ENCODE measurements at regions not wholly inside any gene's neighbourhood (a gene's known extent, or its start where the extent isn't known, plus 50 kb on each side); places are given as distances from the start of the nearest gene placed in this dataset.

DNA sequence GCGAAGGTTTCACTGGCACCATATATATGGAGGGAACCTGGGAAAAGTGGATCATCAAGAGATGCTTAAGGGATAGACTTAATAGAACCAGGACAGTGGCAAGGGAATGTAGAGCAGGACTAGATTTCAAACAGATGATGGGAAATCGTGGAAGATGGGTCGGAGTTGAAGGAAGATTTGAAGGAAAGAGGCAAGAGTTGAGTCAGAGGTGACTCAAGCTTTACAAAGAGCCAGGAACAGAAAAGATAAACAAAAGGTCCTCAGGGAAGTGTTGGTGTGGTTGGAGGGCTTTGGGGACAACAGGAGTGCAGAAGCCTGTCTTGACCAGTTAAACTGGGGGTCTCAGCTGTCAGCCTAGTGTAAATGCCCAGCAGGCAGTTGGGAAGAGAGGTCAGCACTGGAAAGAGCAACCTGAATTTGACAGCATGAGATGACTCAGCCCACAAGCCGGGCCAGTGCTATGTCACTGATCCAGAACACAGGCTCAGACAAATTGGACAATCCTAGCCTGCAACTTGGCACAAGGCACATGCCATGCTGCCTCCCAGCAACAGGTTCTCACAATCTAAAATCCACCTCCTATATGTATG, 230.5 kb downstream of the IDS start:
- WGBS, 4 donors = 58 to 71% (median 66%) methylated on average over 4 of the region's 4 CpGs
- TF ChIP-seq CTCF (IDR thresholded peaks at IDR 0.05) (no peak), POLR2A (IDR thresholded peaks at IDR 0.05) (no peak)
- intact Hi-C loops (cut with DNase I) = no loop called here
- no peaks in the 10 kb centered on the region for H3K27me3 ChIP-seq
- H3K4me1 ChIP-seq (replicated peaks in 1 of 2) = no peaks in the 10 kb centered on the region
- peak in 1 of 7 donors; percentile 1 for DNase-seq
- H3K27ac ChIP-seq = no peak overlapping the region
- no peaks in the 10 kb centered on the region for H3K9me3 ChIP-seq (replicated peaks in 1 of 3)
- no peak overlapping the region for H3K4me3 ChIP-seq
- no peaks in the 10 kb centered on the region for H3K36me3 ChIP-seq (replicated peaks in 1 of 2)

DNA sequence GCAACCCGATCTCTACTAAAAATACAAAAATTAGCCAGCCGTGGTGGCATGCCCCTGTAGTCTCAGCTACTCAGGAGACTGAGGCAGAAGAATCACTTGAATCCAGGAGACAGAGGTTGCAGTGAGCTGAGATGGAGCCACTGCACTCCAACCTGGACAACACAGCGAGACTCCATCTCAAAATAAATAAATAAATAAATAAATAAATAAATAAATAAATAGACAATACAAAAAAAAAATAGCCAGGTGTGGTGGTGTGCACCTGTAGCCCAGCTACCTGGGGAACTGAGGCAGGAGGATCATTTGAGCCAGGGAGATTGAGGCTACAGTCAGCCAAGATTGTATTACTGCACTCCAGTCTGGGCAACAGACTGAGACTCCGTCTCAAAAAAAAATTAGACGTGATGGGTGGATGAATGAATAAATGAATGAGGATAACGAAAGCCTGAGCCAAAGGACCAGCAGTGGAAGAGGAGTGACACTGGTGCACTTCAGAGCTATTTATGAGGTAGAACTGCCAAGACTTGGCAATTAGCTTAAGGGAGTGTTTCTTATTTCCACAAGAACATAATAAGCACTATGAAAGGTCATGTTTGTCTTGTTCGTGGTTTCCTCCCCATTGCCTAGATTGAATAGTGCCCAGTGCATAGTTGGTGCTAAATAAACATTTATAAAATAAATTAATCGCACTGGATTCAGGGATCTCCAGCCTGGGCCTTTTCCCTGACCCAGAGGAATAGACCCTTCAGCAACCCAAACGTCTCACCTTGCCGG, 232.2 kb downstream of the IDS start:
- Histone ChIP-seq H3K27me3 (no peaks in the 10 kb centered on the region), H3K36me3 (replicated peaks in 1 of 2) (no peaks in the 10 kb centered on the region), H3K4me3 (no peak overlapping the region), H3K27ac (no peak overlapping the region), H3K4me1 (replicated peaks in 1 of 2) (no peaks in the 10 kb centered on the region), H3K9me3 (replicated peaks in 1 of 3) (no peaks in the 10 kb centered on the region)
- TF ChIP-seq POLR2A (IDR thresholded peaks at IDR 0.05) (no peak), CTCF (IDR thresholded peaks at IDR 0.05) (no peak)
- 71 to 77% (median 75%) methylated on average over 9 to 10 of the region's 10 CpGs for WGBS, 4 donors
- DNase-seq = no peak
- intact Hi-C loops (cut with DNase I) = no loop called here

- no peaks in the 10 kb centered on the region for H3K27me3 ChIP-seq
- H3K27ac ChIP-seq = no peak overlapping the region
- TF ChIP-seq CTCF (IDR thresholded peaks at IDR 0.05) (no peak), POLR2A (IDR thresholded peaks at IDR 0.05) (no peak)
- intact Hi-C loops (cut with DNase I) = no loop called here
- no peak overlapping the region for H3K4me3 ChIP-seq
- H3K9me3 ChIP-seq (replicated peaks in 1 of 3) = no peaks in the 10 kb centered on the region
- H3K36me3 ChIP-seq (replicated peaks in 1 of 2) = no peaks in the 10 kb centered on the region
- WGBS, 4 donors = 55 to 65% (median 57%) methylated on average over 6 of the region's 6 CpGs
- H3K4me1 ChIP-seq (replicated peaks in 1 of 2) = no peaks in the 10 kb centered on the region
- no peak for DNase-seq
Observed at GRCh38 chrX:149267878-149268813, 237.0 kb downstream of the IDS start.

DNA sequence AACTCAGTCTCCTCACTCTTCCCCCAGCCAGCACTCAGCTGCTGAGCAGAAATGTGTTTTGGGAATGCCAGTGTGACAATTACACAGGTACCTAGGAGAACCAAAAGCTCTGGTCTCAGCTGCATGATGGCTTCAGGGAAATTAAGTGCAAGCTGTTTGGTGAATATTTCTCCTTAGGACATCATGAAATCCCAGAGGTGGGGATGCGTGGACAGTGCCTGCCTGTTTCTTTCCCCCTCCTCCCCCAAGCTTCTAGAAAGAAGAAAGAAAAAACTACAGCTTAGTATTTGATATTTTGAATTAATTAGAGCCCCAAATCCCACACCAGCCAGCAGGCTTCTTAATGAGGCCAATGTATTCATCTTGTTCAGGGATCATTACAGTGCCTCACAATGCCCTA, 243.0 kb downstream of the IDS start:
- no peak for DNase-seq
- Histone ChIP-seq H3K36me3 (replicated peaks in 1 of 2) (no peaks in the 10 kb centered on the region), H3K27me3 (no peaks in the 10 kb centered on the region), H3K9me3 (replicated peaks in 1 of 3) (no peaks in the 10 kb centered on the region), H3K27ac (no peak overlapping the region), H3K4me1 (replicated peaks in 1 of 2) (no peaks in the 10 kb centered on the region), H3K4me3 (no peak overlapping the region)
- 60 to 89% (median 84%) methylated on average over 1 of the region's 1 CpG for WGBS, 4 donors
- intact Hi-C loops (cut with DNase I) = no loop called here
- TF ChIP-seq POLR2A (IDR thresholded peaks at IDR 0.05) = no peak
- no peak for TF ChIP-seq CTCF (IDR thresholded peaks at IDR 0.05)
